Ecto neural progenitor cell (in vitro differentiated cells): ENCODE measurements at regions not wholly inside any gene's neighbourhood (a gene's known extent, or its start where the extent isn't known, plus 50 kb on each side); places are given as distances from the start of the nearest gene placed in this dataset.
"Not testable (repeated sequence)": the region's sequence is repeated elsewhere in the genome, so short reads cannot be mapped to it uniquely, and the experiment has no call there.

Source experiments
- DNase-seq: peaks from one replicate; pipeline ENCODE4 v3.0.0-alpha.2; 2018; ENCODE audit warnings: low spot score

DNA sequence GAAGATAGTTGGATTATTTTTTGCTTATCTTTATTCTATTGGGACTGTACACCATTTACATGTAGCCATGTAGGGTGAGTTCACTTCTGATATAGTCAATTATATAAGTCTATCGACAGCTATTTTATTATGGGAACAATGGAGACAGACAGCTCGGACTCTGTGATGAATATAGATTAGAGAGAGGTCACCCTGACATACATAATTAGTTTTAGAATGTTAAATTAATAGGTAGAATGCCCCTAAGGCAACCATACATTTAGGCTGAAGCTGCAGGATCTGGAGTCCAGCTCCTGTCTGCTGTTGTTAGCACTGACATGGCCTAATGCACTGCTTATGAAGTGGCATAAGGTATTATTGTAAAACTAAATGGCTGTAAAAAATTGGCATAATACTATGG is 700.8 kb downstream of the MAT2B start:
- DNase-seq = no peak

DNA sequence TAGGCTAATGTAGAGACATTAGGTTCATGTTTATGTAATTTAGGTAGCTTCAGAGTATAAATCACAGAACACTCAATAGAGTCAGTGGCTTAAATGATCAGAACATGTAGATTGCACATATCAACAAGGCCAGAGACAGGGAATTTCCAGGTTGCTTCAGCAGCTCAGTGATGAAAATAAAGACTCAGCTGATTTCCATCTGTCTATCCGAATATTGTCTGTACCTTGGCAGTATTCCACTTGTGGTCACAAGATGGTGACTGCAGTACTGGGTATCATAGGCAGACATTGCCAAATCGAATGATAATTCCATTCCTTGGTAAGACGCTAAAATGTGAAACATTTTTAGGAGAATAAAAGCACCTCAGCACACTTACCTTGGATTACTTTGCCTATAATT is 702.2 kb downstream of the MAT2B start:
- no peak for DNase-seq

- no peak for DNase-seq
Measured at GRCh38 chr5:164210491-164210890, 705.1 kb downstream of the MAT2B start.

DNA sequence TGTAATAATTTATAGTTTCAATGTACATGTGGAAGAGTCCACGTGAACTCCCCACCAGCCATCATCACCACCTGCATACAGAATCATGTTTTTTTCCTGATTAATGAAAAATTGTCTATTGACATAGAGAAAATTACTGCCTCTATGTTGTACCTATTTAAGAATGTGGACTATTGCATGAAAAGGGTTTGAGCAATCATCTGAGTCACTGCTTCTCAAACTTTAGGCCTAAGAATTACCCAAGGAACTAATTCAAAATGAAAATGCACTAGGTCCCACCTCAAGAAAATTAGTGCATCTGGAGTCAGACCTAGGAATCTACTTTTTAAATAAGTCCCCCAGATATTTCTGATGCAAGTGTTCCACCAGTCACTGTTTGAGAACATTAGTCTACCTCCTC is 709.3 kb downstream of the MAT2B start:
- no peak for DNase-seq

DNA sequence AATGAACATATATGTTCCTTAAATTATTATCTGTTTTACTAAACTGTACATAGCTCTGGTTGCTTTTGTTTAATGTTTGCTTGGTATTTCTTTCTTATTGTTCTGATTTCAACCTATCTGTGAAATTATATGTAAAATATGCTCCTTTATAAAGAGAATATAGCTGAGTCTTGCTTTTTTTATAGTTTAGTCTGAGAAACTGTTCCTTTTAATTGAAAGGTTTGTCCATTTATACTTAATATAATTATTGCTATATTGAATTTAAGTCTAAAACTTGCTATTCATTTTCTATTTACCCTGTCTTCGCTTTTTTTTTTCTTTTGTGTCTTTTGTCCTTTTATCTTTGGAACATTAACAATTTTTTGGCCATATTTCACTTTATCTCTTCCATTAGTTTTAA is 712.0 kb downstream of the MAT2B start:
- no peak for DNase-seq

DNA sequence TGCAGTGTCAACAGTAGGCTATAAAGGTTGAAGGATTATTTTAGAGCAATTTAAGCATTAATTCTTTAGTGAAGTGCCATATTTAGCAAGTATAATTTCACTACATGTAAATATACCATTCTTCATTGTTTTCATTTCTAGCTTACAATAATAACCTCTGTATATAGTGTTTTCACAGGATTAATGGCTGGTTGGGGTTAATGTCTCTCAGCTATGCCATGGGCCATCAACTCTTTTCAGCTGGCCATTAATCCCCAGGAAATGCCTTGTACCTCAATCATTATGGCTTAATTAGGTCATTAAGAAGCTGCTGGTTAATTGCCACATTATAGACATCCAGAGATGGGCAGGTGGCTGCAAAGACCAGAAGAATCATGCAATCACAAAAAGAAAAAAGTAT is 715.1 kb downstream of the MAT2B start:
- no peak for DNase-seq

DNA sequence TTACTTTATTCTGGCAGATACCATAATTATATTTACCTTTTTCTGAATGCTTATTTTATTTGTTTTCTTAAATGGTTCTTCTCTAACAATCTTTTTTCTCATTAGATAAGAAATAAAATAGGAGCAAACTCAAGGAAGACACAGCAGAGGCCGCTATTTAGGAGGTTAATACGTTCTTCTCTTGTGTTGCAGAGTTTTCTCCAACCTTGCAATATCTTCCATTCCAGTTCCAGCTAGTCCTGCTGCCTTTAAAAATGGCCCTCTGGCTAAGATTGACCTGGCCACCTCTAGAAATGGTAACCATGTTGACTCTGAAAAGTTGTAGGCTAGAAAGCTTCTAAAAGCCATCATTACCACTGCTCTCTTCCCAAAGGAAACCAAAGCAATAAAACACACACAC is 718.8 kb downstream of the MAT2B start:
- DNase-seq = no peak

GRCh38 chr5:164224772-164225171 is 719.4 kb downstream of the MAT2B start:
- DNase-seq = no peak

GRCh38 chr5:164230341-164230740 is 724.9 kb downstream of the MAT2B start:
- DNase-seq = no peak

DNA sequence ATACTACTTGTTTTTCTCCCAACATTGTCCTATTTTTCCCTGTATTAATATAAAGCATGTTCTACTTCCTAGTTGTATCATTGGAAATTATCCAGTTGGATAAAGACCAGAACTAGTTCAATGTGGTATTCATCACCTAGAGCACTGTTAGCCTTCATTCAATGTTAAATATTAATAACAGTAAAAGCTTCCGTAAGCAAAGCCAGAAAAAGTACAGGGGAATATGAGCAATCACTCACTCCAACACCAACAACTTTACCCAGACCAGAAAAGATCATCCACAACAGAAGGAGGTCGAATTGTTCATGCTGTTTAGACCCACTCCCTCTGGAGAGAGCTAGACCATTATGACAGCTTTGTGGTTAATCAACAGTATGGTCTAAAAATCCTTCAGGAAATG is 728.4 kb downstream of the MAT2B start:
- DNase-seq = no peak

DNA sequence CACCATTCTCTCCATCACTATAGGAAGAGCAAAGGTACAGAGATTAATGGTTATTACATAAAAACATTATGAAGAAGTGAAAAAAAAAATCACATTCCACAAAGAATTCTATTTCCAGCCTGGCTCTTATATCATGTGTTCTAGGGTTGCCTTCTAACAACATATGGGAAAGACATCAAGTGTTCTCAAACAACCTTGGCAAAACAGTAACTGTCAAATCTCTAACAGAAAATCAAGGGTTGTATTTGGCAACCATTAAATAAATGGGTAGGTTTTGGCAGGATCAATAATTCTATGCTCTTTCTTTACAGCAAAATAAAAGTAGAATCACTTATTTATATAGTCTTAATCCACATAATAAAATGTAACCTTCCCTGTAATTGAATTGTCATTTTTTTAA is 728.9 kb downstream of the MAT2B start:
- DNase-seq = no peak

GRCh38 chr5:164235300-164235891 is 730.0 kb downstream of the MAT2B start:
- no peak for DNase-seq

- DNase-seq = no peak
Measured at GRCh38 chr5:164237486-164237885, 732.1 kb downstream of the MAT2B start.

GRCh38 chr5:164251781-164252180 is 746.4 kb downstream of the MAT2B start:
- DNase-seq = not testable (repeated sequence)

DNA sequence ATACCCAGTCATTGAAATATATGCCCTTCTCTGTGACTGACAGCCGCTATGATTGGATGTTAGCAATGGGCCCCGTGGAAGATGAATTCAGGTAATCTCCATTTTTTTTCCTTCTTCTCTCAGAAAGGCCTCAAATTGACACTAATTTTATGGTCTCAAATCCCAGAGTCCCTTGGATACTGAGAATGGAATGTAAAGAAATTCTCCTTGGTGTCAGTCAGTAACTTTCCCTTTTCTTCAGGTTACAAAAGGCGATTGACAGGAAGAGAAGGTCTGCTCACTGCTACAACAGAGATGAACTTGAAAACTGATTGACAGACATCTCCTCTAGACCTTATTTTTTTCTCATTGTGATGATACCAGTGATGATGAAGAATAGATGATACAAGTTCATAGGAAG is 748.3 kb downstream of the MAT2B start:
- DNase-seq = no peak

DNA sequence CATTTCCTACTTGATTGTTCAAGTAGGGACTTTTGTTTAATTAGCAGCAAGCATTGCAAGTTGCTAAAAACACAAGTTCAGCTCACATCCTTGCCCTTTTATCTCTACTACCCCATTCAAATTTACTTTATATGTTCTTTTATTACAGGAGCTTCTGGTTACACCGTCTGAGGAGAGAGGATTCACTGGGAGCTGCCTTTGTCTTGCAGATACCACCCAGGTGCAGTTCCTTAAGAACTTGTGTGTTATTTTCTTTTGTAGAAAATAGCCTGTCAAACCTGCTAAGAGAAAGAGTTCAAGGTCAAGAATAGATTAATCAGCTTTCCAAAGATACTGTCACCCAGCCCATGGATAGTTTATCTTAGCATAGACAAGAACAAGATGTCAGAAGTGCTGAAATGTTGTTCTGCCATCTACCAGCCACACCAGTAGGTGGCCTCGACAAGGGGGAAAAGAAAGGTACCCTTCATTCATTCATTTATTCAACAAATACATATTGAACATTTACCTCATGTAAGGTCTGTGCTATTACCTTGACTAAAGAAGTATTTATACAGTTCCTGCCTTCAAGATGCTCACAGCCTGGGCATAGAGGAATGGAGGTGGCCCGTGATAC is 750.3 kb downstream of the MAT2B start:
- no peak for DNase-seq

DNA sequence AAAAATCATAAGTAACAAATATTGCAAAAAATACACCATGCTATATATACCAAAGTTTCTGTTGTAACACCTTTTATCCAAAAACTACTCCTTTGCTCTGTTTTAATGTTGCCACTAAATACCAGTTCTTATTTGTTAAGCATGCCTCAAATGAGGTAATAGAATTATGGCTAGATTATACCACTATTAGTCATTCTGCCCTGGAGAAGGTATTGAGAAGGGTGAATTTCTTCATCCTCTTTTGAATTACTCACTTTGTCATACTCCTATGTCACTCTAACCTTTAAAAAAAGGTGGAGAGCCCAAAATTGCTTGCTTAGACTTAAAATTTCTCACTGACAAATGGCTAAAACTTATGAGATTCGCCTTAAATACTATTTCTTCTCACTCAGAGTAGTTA is 750.9 kb downstream of the MAT2B start:
- no peak for DNase-seq

- DNase-seq = no peak
Measured at GRCh38 chr5:164256954-164257353, 751.5 kb downstream of the MAT2B start.

- DNase-seq = no peak
Measured at GRCh38 chr5:164265566-164265965, 760.1 kb downstream of the MAT2B start.

DNA sequence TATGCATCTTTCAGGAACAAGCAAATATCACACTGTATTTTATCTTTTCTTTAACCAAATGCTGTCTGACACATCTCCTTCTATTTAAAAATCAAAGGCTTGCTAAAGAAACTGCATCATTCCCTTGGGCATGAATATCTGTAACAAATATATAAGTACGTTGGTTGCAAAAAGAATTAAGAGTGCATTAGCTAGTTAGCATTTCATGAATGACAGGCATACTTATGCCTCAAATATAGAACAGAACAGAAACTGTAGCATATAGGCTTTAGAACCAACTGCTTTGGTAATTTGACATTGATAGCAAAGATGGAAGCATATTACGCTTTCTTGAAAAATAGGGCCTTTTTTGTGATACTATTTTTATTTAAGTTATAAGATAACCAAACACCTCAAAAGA is 761.2 kb downstream of the MAT2B start:
- DNase-seq = no peak

DNA sequence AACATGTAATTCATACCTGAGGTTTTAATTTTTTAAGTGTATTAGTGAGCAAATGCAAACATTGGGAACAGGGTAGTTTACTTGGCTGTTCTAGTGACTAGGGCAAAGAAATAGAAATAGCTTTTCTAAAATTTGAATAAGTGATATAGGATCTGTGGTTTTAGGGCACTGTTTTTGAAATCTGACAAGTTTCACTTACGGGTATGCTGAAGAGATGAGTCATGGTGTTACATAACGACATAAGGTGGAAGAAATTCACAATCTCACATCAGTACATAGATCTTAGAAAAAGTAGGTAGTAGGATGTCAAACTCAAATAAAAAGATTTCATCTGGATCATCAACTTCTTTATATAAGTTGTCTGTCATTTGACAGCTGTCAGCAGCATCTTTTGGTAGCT is 772.3 kb downstream of the MAT2B start:
- no peak for DNase-seq

GRCh38 chr5:164289526-164289925 is 784.1 kb downstream of the MAT2B start:
- DNase-seq = no peak

DNA sequence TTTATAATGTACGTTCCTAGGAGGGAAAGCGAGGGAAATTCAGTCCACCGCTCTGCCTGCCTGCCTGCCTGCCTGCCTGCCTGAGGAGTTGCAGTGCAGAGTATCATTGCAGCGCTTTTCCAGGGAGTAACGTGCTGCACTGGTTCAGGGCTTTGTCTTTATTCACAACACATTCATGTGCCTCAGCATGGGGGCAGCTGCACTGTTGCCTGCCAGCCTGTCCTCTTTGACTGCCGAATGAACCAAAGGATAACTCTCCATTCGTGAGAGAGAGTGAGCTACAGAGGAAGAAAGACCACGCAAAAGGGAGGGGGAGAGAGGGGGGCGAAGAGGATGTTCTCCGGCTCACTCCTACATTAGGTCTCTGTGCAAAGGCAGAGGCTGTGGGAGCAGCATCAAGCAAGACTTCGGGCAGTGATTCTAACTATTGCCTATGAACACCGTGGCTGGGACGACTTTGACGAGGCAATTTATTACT is 791.2 kb downstream of the MAT2B start:
- peak; percentile 75 for DNase-seq

- no peak for DNase-seq
Measured at GRCh38 chr5:164298165-164298564, 792.7 kb downstream of the MAT2B start.
